Mammary epithelial cell (primary cell): ENCODE measurements at regions not wholly inside any gene's neighbourhood (a gene's known extent, or its start where the extent isn't known, plus 50 kb on each side); places are given as distances from the start of the nearest gene placed in this dataset.

Experiments
- EZH2 ChIP-seq: IDR thresholded peaks from 2 replicates; pipeline ENCODE4 v1.6.1; 2012; ENCODE audit warnings: low read length, inconsistent platforms, borderline replicate concordance
- TF ChIP-seq, protein P1 (sequence below), 2 donors: IDR thresholded peaks in 1 of 2; conservative IDR thresholded peaks in 1 of 2; 2 replicates each; pipeline ENCODE4 v1.5.1; 2011 to 2012; ENCODE audit warnings: inconsistent platforms in 2 of 2, low read length in 2 of 2, mild to moderate bottlenecking in 2 of 2, control low read depth in 1 of 2, low read depth in 1 of 2; ENCODE audit not compliant: insufficient read depth in 1 of 2; ENCODE audit errors: extremely low read depth in 1 of 2

DNA sequence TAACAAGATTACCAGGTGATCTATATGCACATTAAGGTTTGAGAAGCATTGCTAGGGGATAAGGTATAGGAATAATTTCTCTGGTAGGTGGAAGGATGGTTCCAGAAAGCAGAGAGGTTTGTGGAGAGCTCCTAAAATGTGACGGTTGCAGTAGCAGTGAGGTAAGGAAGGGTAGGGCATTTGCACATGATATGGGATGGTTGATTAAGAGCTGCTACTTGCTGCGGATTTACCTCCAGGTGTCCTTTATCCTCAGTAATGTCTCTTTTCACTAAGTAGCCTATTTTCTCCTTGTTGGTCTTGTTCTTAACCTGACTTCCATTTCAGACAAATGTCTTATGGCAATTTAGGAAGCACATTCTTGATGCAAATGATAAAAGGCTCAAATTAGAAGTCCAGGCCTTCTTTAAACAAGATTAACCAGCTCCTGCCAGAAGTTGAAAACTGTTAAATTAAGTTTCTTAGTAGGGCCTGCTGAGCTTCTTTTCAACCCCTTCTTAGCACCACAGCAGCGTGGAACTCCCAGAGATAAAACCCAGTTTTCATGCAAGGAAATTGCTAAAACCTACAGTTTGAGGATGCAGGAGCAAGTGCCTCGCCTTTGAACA, 231.1 kb upstream of the GADL1 start:
- no peak for TF ChIP-seq EZH2
- TF ChIP-seq, protein P1, sequence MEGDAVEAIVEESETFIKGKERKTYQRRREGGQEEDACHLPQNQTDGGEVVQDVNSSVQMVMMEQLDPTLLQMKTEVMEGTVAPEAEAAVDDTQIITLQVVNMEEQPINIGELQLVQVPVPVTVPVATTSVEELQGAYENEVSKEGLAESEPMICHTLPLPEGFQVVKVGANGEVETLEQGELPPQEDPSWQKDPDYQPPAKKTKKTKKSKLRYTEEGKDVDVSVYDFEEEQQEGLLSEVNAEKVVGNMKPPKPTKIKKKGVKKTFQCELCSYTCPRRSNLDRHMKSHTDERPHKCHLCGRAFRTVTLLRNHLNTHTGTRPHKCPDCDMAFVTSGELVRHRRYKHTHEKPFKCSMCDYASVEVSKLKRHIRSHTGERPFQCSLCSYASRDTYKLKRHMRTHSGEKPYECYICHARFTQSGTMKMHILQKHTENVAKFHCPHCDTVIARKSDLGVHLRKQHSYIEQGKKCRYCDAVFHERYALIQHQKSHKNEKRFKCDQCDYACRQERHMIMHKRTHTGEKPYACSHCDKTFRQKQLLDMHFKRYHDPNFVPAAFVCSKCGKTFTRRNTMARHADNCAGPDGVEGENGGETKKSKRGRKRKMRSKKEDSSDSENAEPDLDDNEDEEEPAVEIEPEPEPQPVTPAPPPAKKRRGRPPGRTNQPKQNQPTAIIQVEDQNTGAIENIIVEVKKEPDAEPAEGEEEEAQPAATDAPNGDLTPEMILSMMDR (conservative IDR thresholded peaks at IDR 0.05 in 1 of 2, IDR thresholded peaks at IDR 0.05 in 1 of 2; ENCODE audit: extremely low read depth in 1 of 2, insufficient read depth in 1 of 2, low read depth in 1 of 2, low read length in 2 of 2), result no peak
